ENCODE measurements at regions not wholly inside any gene's neighbourhood (a gene's known extent, or its start where the extent isn't known, plus 50 kb on each side); places are given as distances from the start of the nearest gene placed in this dataset.

- DNase-seq (ENCODE audit: extremely low read depth, low read depth), result no peak
- TF ChIP-seq CTCF (IDR thresholded peaks at IDR 0.05; ENCODE audit: low read depth, low read length), result no peak
Measured at GRCh38 chr16:80006241-80007215, 406.0 kb upstream of the MAF start.

- no peak for DNase-seq (ENCODE audit: extremely low read depth, low read depth)
- no peak for TF ChIP-seq CTCF (IDR thresholded peaks at IDR 0.05; ENCODE audit: low read depth, low read length)
Measured at GRCh38 chr16:80004113-80004512, 403.6 kb upstream of the MAF start.

- no peak for DNase-seq (ENCODE audit: extremely low read depth, low read depth)
- no peak for TF ChIP-seq CTCF (IDR thresholded peaks at IDR 0.05; ENCODE audit: low read depth, low read length)
Measured at GRCh38 chr16:80002261-80002660, 401.7 kb upstream of the MAF start.

GRCh38 chr16:79998143-79998542 is 397.6 kb upstream of the MAF start:
- no peak for DNase-seq (ENCODE audit: extremely low read depth, low read depth)
- no peak for TF ChIP-seq CTCF (IDR thresholded peaks at IDR 0.05; ENCODE audit: low read depth, low read length)

- peak; percentile 40 for TF ChIP-seq CTCF (IDR thresholded peaks at IDR 0.05; ENCODE audit: low read depth, low read length)
- DNase-seq (ENCODE audit: extremely low read depth, low read depth), result no peak
Measured at GRCh38 chr16:79997257-79997656, 396.7 kb upstream of the MAF start.

GRCh38 chr16:79996321-79996720 is 395.8 kb upstream of the MAF start:
- no peak for TF ChIP-seq CTCF (IDR thresholded peaks at IDR 0.05; ENCODE audit: low read depth, low read length)
- no peak for DNase-seq (ENCODE audit: extremely low read depth, low read depth)

GRCh38 chr16:79995315-79995714 is 394.8 kb upstream of the MAF start:
- TF ChIP-seq CTCF (IDR thresholded peaks at IDR 0.05; ENCODE audit: low read depth, low read length), result no peak
- no peak for DNase-seq (ENCODE audit: extremely low read depth, low read depth)
